HG03575 (cell line): ENCODE measurements at regions not wholly inside any gene's neighbourhood (a gene's known extent, or its start where the extent isn't known, plus 50 kb on each side); places are given as distances from the start of the nearest gene placed in this dataset.

Source experiments
- ATAC-seq: cut with Tn5 transposase; IDR thresholded peaks from one replicate; pipeline ENCODE4 v1.9.1; 2021; ENCODE audit not compliant: unreplicated experiment, insufficient number of reproducible peaks, low FRiP score; ENCODE audit errors: extremely low read depth

GRCh38 chr5:96576876-96577275 lies 85.3 kb upstream of the CAST start:
- ATAC-seq, result no peak

GRCh38 chr5:96577909-96578308 lies 84.3 kb upstream of the CAST start:
- no peak for ATAC-seq

GRCh38 chr5:96579711-96580110 lies 82.5 kb upstream of the CAST start:
- ATAC-seq, result no peak

GRCh38 chr5:96582343-96582742 lies 79.8 kb upstream of the CAST start:
- no peak for ATAC-seq

- no peak for ATAC-seq
Observed at GRCh38 chr5:96584712-96585111, 77.5 kb upstream of the CAST start.

GRCh38 chr5:96588539-96588938 lies 73.6 kb upstream of the CAST start:
- ATAC-seq, result no peak

GRCh38 chr5:96590796-96591195 lies 71.4 kb upstream of the CAST start:
- no peak for ATAC-seq

GRCh38 chr5:96595300-96596090 lies 66.7 kb upstream of the CAST start:
- ATAC-seq, result no peak

GRCh38 chr5:96597438-96598020 lies 64.6 kb upstream of the CAST start:
- ATAC-seq, result no peak

- ATAC-seq, result no peak
Observed at GRCh38 chr5:96601200-96601599, 61.0 kb upstream of the CAST start.

GRCh38 chr5:96601715-96602244 lies 60.4 kb upstream of the CAST start:
- peak; percentile 47 for ATAC-seq

- no peak for ATAC-seq
Observed at GRCh38 chr5:96602776-96603175, 59.4 kb upstream of the CAST start.

- ATAC-seq, result no peak
Observed at GRCh38 chr5:96605144-96605837, 56.9 kb upstream of the CAST start.

- no peak for ATAC-seq
Observed at GRCh38 chr5:96609369-96609768, 52.8 kb upstream of the CAST start.

- no peak for ATAC-seq
Observed at GRCh38 chr5:96610747-96611146, 51.4 kb upstream of the CAST start.

GRCh38 chr5:96611946-96612345 lies 50.2 kb upstream of the CAST start:
- ATAC-seq, result no peak
